Loucy (cell line): ENCODE measurements at regions not wholly inside any gene's neighbourhood (a gene's known extent, or its start where the extent isn't known, plus 50 kb on each side); places are given as distances from the start of the nearest gene placed in this dataset.

Source experiments
- H2AFZ ChIP-seq: fragments of 200-600 bp; sonication (generic); 2 replicates; pipeline ENCODE4 v1.6.0; 2016; ENCODE audit warnings: antibody characterized with exemption, mild to moderate bottlenecking, low read length, moderate library complexity
- H3F3A ChIP-seq: fragments of 200-600 bp; 2 replicates; pipeline ENCODE4 v1.6.0; 2016; ENCODE audit warnings: antibody characterized with exemption, low read depth, mild to moderate bottlenecking
- H3K27me3 ChIP-seq: fragments of 200-600 bp; sonication (generic); 2 replicates; pipeline ENCODE4 v1.6.1; 2014; ENCODE audit warnings: low read length, mild to moderate bottlenecking; ENCODE audit not compliant: insufficient read depth, poor library complexity, severe bottlenecking
- H3K36me3 ChIP-seq: fragments of 200-600 bp; sonication (generic); 2 replicates; pipeline ENCODE4 v1.6.1; 2016; ENCODE audit warnings: low read length; ENCODE audit not compliant: insufficient read depth
- H3K4me1 ChIP-seq: fragments of 200-600 bp; sonication (generic); 2 replicates; pipeline ENCODE4 v1.5.1; 2014; ENCODE audit warnings: low read length, mild to moderate bottlenecking; ENCODE audit not compliant: insufficient read depth, poor library complexity, severe bottlenecking
- H3K4me2 ChIP-seq: fragments of 200-600 bp; sonication (generic); 2 replicates; pipeline ENCODE4 v1.6.0; 2014; ENCODE audit warnings: antibody characterized with exemption, low read length, low read depth, mild to moderate bottlenecking; ENCODE audit not compliant: poor library complexity, severe bottlenecking
- H3K4me3 ChIP-seq: fragments of 200-600 bp; sonication (generic); 2 replicates; pipeline ENCODE4 v1.5.1; 2014; ENCODE audit warnings: low read length, mild to moderate bottlenecking, mixed read lengths; ENCODE audit not compliant: poor library complexity, severe bottlenecking
- H3K79me2 ChIP-seq: fragments of 200-600 bp; sonication (generic); 2 replicates; pipeline ENCODE4 v1.6.1; 2014; ENCODE audit warnings: low read length; ENCODE audit not compliant: insufficient read depth
- H3K9ac ChIP-seq: fragments of 200-600 bp; sonication (generic); 2 replicates; pipeline ENCODE4 v1.6.0; 2014; ENCODE audit warnings: mild to moderate bottlenecking, low read depth, low read length, moderate library complexity; ENCODE audit not compliant: poor library complexity, severe bottlenecking
- H3K9me2 ChIP-seq: fragments of 200-600 bp; sonication (generic); replicated peaks from 2 replicates; pipeline ENCODE4 v1.6.1; 2016; ENCODE audit warnings: low read depth, low read length, mixed read lengths
- H3K9me3 ChIP-seq: fragments of 200-600 bp; sonication (generic); 2 replicates; pipeline ENCODE4 v1.6.1; 2014; ENCODE audit warnings: mild to moderate bottlenecking, antibody characterized with exemption, low read length, low read depth; ENCODE audit not compliant: insufficient read depth
- H4K20me1 ChIP-seq: fragments of 200-600 bp; sonication (generic); 2 replicates; pipeline ENCODE4 v1.6.0; 2014; ENCODE audit warnings: antibody characterized with exemption, low read length, mild to moderate bottlenecking; ENCODE audit not compliant: insufficient read depth, poor library complexity, severe bottlenecking
- CTCF ChIP-seq: fragments of 200-600 bp; sonication (generic); conservative IDR thresholded peaks from 2 replicates; pipeline ENCODE4 v1.5.1; 2014; ENCODE audit warnings: mild to moderate bottlenecking, antibody characterized with exemption, low read length
- EZH2phosphoT487 ChIP-seq: fragments of 200-600 bp; IDR thresholded peaks from 2 replicates; pipeline ENCODE4 v1.6.1; 2018; ENCODE audit warnings: antibody characterized with exemption, mild to moderate bottlenecking, moderate library complexity, borderline replicate concordance

- Histone ChIP-seq H3K4me2 (no peak overlapping the region), H3K4me1 (no peaks in the 10 kb centered on the region), H3K9me2 (no peaks in the 10 kb centered on the region), H2AFZ (no peak overlapping the region), H3K4me3 (no peak overlapping the region), H3F3A (no peaks in the 10 kb centered on the region), H4K20me1 (no peaks in the 10 kb centered on the region), H3K36me3 (no peaks in the 10 kb centered on the region), H3K79me2 (no peaks in the 10 kb centered on the region), H3K27me3 (no peaks in the 10 kb centered on the region), H3K9ac (no peak overlapping the region), H3K9me3 (no peaks in the 10 kb centered on the region)
- TF ChIP-seq EZH2phosphoT487: no peak
- no peak for TF ChIP-seq CTCF
These were observed 328.6 kb upstream of the SLC24A2 start for GRCh38 chr9:20117482-20117881.

- Histone ChIP-seq H3K4me2 (no peak overlapping the region), H3K27me3 (no peaks in the 10 kb centered on the region)
These were observed 326.1 kb upstream of the SLC24A2 start for GRCh38 chr9:20114974-20115373.

GRCh38 chr9:20112205-20112783, 323.5 kb upstream of the SLC24A2 start:
- Histone ChIP-seq H3K9me3 (no peaks in the 10 kb centered on the region), H3K4me2 (no peak overlapping the region)

More at GRCh38 chr9:20114974-20115373, 326.1 kb upstream of the SLC24A2 start:
- Histone ChIP-seq H3K9ac (no peak overlapping the region), H3K36me3 (no peaks in the 10 kb centered on the region), H3K79me2 (no peaks in the 10 kb centered on the region), H3K4me1 (no peaks in the 10 kb centered on the region), H3K9me2 (no peaks in the 10 kb centered on the region), H3K4me3 (no peak overlapping the region), H2AFZ (no peak overlapping the region), H4K20me1 (no peaks in the 10 kb centered on the region), H3F3A (no peaks in the 10 kb centered on the region), H3K9me3 (no peaks in the 10 kb centered on the region)
- TF ChIP-seq CTCF (no peak), EZH2phosphoT487 (no peak)

More at GRCh38 chr9:20112205-20112783, 323.5 kb upstream of the SLC24A2 start:
- H3F3A ChIP-seq: no peaks in the 10 kb centered on the region
- no peak overlapping the region for H3K9ac ChIP-seq
- no peaks in the 10 kb centered on the region for H3K27me3 ChIP-seq
- H3K4me3 ChIP-seq: no peak overlapping the region
- TF ChIP-seq CTCF: no peak
- TF ChIP-seq EZH2phosphoT487: no peak
- no peaks in the 10 kb centered on the region for H3K79me2 ChIP-seq
- no peaks in the 10 kb centered on the region for H3K4me1 ChIP-seq
- H3K36me3 ChIP-seq: no peaks in the 10 kb centered on the region
- H2AFZ ChIP-seq: no peak overlapping the region
- no peaks in the 10 kb centered on the region for H4K20me1 ChIP-seq
- no peaks in the 10 kb centered on the region for H3K9me2 ChIP-seq
